Astrocyte (in vitro differentiated cells and primary cell): ENCODE measurements at regions not wholly inside any gene's neighbourhood (a gene's known extent, or its start where the extent isn't known, plus 50 kb on each side); places are given as distances from the start of the nearest gene placed in this dataset.
"Not testable (repeated sequence)": the region's sequence is repeated elsewhere in the genome, so short reads cannot be mapped to it uniquely, and the experiment has no call there.

Experiments used
- DNase-seq: peaks from one replicate; pipeline ENCODE4 v3.0.0-alpha.2; 2010; ENCODE audit warnings: low read depth
- FAIRE-seq: peaks from 2 replicates; lab custom pipeline; 2011; peaks lifted over from hg19 to GRCh38; lab: Jason Lieb, UNC
- H2AFZ ChIP-seq: 2 replicates; pipeline ENCODE4 v1.6.0; 2012; ENCODE audit warnings: low read depth, low read length, inconsistent platforms
- H3K27ac ChIP-seq: 2 replicates; pipeline ENCODE4 v1.5.1; 2011; ENCODE audit warnings: low read depth, low read length, inconsistent platforms
- H3K27me3 ChIP-seq: 2 replicates; pipeline ENCODE4 v1.6.0; 2011; ENCODE audit warnings: low read length, inconsistent platforms; ENCODE audit not compliant: insufficient read depth
- H3K36me3 ChIP-seq: 2 replicates; pipeline ENCODE4 v1.5.1; 2011; ENCODE audit warnings: low read length, inconsistent platforms; ENCODE audit not compliant: insufficient read depth
- H3K4me1 ChIP-seq: 2 replicates; pipeline ENCODE4 v1.5.1; 2011; ENCODE audit warnings: low read length, inconsistent platforms; ENCODE audit not compliant: insufficient read depth
- H3K4me2 ChIP-seq: 2 replicates; pipeline ENCODE4 v1.6.0; 2012; ENCODE audit warnings: low read length, inconsistent platforms
- H3K4me3 ChIP-seq: 2 replicates; pipeline ENCODE4 v1.5.1; 2011; ENCODE audit warnings: low read depth, mild to moderate bottlenecking, low read length, inconsistent platforms; ENCODE audit not compliant: insufficient read depth
- H3K79me2 ChIP-seq: 2 replicates; pipeline ENCODE4 v1.6.0; 2012; ENCODE audit warnings: mild to moderate bottlenecking, low read length, inconsistent platforms; ENCODE audit not compliant: insufficient read depth
- H3K9ac ChIP-seq: 2 replicates; pipeline ENCODE4 v1.6.0; 2012; ENCODE audit warnings: mild to moderate bottlenecking, low read length, inconsistent platforms
- H3K9me3 ChIP-seq: 2 replicates; pipeline ENCODE4 v1.5.1; 2012; ENCODE audit warnings: low read depth, mild to moderate bottlenecking, low read length, inconsistent platforms; ENCODE audit not compliant: insufficient read depth
- H4K20me1 ChIP-seq: 2 replicates; pipeline ENCODE4 v1.6.0; 2012; ENCODE audit warnings: low read length, inconsistent platforms; ENCODE audit not compliant: insufficient read depth
- H3K27ac Mint-ChIP-seq: one replicate; pipeline ENCODE4 v1.8.0; 2021; ENCODE audit warnings: mild to moderate bottlenecking, mixed read lengths; ENCODE audit not compliant: unreplicated experiment
- H3K27me3 Mint-ChIP-seq: one replicate; pipeline ENCODE4 v1.8.0; 2021; ENCODE audit warnings: low read depth, mixed read lengths; ENCODE audit not compliant: unreplicated experiment
- H3K36me3 Mint-ChIP-seq: one replicate; pipeline ENCODE4 v1.8.0; 2021; ENCODE audit warnings: low read depth, mixed read lengths; ENCODE audit not compliant: unreplicated experiment
- H3K4me1 Mint-ChIP-seq: one replicate; pipeline ENCODE4 v1.8.0; 2021; ENCODE audit warnings: low read depth, mixed read lengths; ENCODE audit not compliant: unreplicated experiment
- H3K4me3 Mint-ChIP-seq: one replicate; pipeline ENCODE4 v1.8.0; 2021; ENCODE audit warnings: mild to moderate bottlenecking, moderate library complexity, mixed read lengths; ENCODE audit not compliant: unreplicated experiment
- H3K9me3 Mint-ChIP-seq: one replicate; pipeline ENCODE4 v1.8.0; 2021; ENCODE audit warnings: mild to moderate bottlenecking, mixed read lengths; ENCODE audit not compliant: unreplicated experiment
- CTCF ChIP-seq: IDR thresholded peaks from 2 replicates; pipeline ENCODE4 v1.5.1; 2011; ENCODE audit warnings: low read depth, mild to moderate bottlenecking, inconsistent platforms, low read length, moderate library complexity; ENCODE audit not compliant: insufficient read depth
- EZH2 ChIP-seq: IDR thresholded peaks from 2 replicates; pipeline ENCODE4 v1.6.1; 2012; ENCODE audit warnings: mild to moderate bottlenecking, low read length, inconsistent platforms; ENCODE audit not compliant: insufficient read depth

GRCh38 chr9:102499468-102499867 is 495.7 kb upstream of the CYLC2 start:
- Histone ChIP-seq H4K20me1 (no peaks in the 10 kb centered on the region), H2AFZ (no peak overlapping the region), H3K4me3 (no peak overlapping the region), H3K9ac (no peak overlapping the region), H3K36me3 (no peaks in the 10 kb centered on the region), H3K27ac (no peak overlapping the region), H3K4me2 (no peak overlapping the region), H3K4me1 (no peaks in the 10 kb centered on the region), H3K79me2 (no peaks in the 10 kb centered on the region), H3K27me3 (no peaks in the 10 kb centered on the region), H3K9me3 (no peaks in the 10 kb centered on the region)
- H3K36me3 Mint-ChIP-seq: no peaks in the 10 kb centered on the region
- no peaks in the 10 kb centered on the region for H3K27me3 Mint-ChIP-seq
- DNase-seq (no peak), FAIRE-seq (no peak)
- TF ChIP-seq EZH2 (no peak), CTCF (no peak)
- H3K27ac Mint-ChIP-seq: no peak overlapping the region
- H3K4me3 Mint-ChIP-seq: no peak overlapping the region
- H3K4me1 Mint-ChIP-seq: no peaks in the 10 kb centered on the region
- peaks cover 1% of the 10 kb centered on the region for H3K9me3 Mint-ChIP-seq

- Histone ChIP-seq H3K36me3 (no peaks in the 10 kb centered on the region), H3K4me2 (no peak overlapping the region), H3K4me1 (no peaks in the 10 kb centered on the region), H3K9ac (no peak overlapping the region), H2AFZ (no peak overlapping the region), H3K9me3 (no peaks in the 10 kb centered on the region), H3K79me2 (no peaks in the 10 kb centered on the region), H3K27me3 (no peaks in the 10 kb centered on the region), H3K4me3 (no peak overlapping the region), H3K27ac (no peak overlapping the region), H4K20me1 (no peaks in the 10 kb centered on the region)
- Mint-ChIP-seq H3K4me3 (no peak overlapping the region), H3K4me1 (no peaks in the 10 kb centered on the region), H3K27me3 (no peaks in the 10 kb centered on the region), H3K27ac (no peak overlapping the region), H3K9me3 (no peaks in the 10 kb centered on the region), H3K36me3 (no peaks in the 10 kb centered on the region)
- no peak for FAIRE-seq
- DNase-seq: no peak
- TF ChIP-seq CTCF (no peak), EZH2 (no peak)
These were observed 497.4 kb upstream of the CYLC2 start for GRCh38 chr9:102497709-102498108.

GRCh38 chr9:102486976-102487375 is 508.2 kb upstream of the CYLC2 start:
- H3K36me3 ChIP-seq, H4K20me1 ChIP-seq, H3K36me3 Mint-ChIP-seq, FAIRE-seq, H3K4me3 ChIP-seq, H3K4me1 Mint-ChIP-seq, H3K79me2 ChIP-seq, H3K9ac ChIP-seq, H3K4me1 ChIP-seq, H3K27me3 ChIP-seq, H3K27ac Mint-ChIP-seq, H3K4me2 ChIP-seq, H3K27ac ChIP-seq, H3K27me3 Mint-ChIP-seq, H3K9me3 Mint-ChIP-seq, H3K4me3 Mint-ChIP-seq, H3K9me3 ChIP-seq, DNase-seq, H2AFZ ChIP-seq: not testable (repeated sequence)
